ENCODE measurements at regions not wholly inside any gene's neighbourhood (a gene's known extent, or its start where the extent isn't known, plus 50 kb on each side); places are given as distances from the start of the nearest gene placed in this dataset.

GRCh38 chr15:81532001-81532400 is 158.0 kb upstream of the TMC3 start:
- no peak for TF ChIP-seq EZH2 (IDR thresholded peaks at IDR 0.05)
- TF ChIP-seq FOXP2 (optimal IDR thresholded peaks at IDR 0.05; ENCODE audit: control extremely low read depth, extremely low read length, insufficient read depth), result no peak
- no peak for TF ChIP-seq POLR2AphosphoS5 (IDR thresholded peaks at IDR 0.05; ENCODE audit: borderline replicate concordance, low read depth, low read length)
- no peak overlapping the region for H3K4me3 ChIP-seq
- no peak overlapping the region for H3K9ac ChIP-seq (ENCODE audit: insufficient read length)
- H3K27ac ChIP-seq, result no peak overlapping the region
- no peaks in the 10 kb centered on the region for H3K9me3 ChIP-seq (ENCODE audit: low read depth, low read length)
- H3K36me3 ChIP-seq (ENCODE audit: insufficient read depth, low read length), result no peaks in the 10 kb centered on the region
- no peak for DNase-seq (ENCODE audit: low read depth, low spot score)

- TF ChIP-seq EZH2 (IDR thresholded peaks at IDR 0.05) (no peak), POLR2AphosphoS5 (IDR thresholded peaks at IDR 0.05; ENCODE audit: borderline replicate concordance, low read depth, low read length) (no peak), FOXP2 (optimal IDR thresholded peaks at IDR 0.05; ENCODE audit: control extremely low read depth, extremely low read length, insufficient read depth) (no peak)
- Histone ChIP-seq H3K9me3 (ENCODE audit: low read depth, low read length) (no peaks in the 10 kb centered on the region), H3K36me3 (ENCODE audit: insufficient read depth, low read length) (no peaks in the 10 kb centered on the region), H3K9ac (ENCODE audit: insufficient read length) (no peak overlapping the region), H3K27ac (no peak overlapping the region), H3K4me3 (no peak overlapping the region)
- no peak for DNase-seq (ENCODE audit: low read depth, low spot score)
Observed at GRCh38 chr15:81531109-81531592, 157.1 kb upstream of the TMC3 start.

GRCh38 chr15:81530271-81530691 is 156.3 kb upstream of the TMC3 start:
- no peak for DNase-seq (ENCODE audit: low read depth, low spot score)

GRCh38 chr15:81529481-81529880 is 155.5 kb upstream of the TMC3 start:
- no peak overlapping the region for H3K4me3 ChIP-seq
- H3K9me3 ChIP-seq (ENCODE audit: low read depth, low read length), result no peaks in the 10 kb centered on the region
- no peak overlapping the region for H3K27ac ChIP-seq
- no peak for TF ChIP-seq FOXP2 (optimal IDR thresholded peaks at IDR 0.05; ENCODE audit: control extremely low read depth, extremely low read length, insufficient read depth)
- no peak for TF ChIP-seq EZH2 (IDR thresholded peaks at IDR 0.05)
- no peak for TF ChIP-seq POLR2AphosphoS5 (IDR thresholded peaks at IDR 0.05; ENCODE audit: borderline replicate concordance, low read depth, low read length)
- no peaks in the 10 kb centered on the region for H3K36me3 ChIP-seq (ENCODE audit: insufficient read depth, low read length)
- no peak for DNase-seq (ENCODE audit: low read depth, low spot score)
- H3K9ac ChIP-seq (ENCODE audit: insufficient read length), result no peak overlapping the region

More at GRCh38 chr15:81530271-81530691, 156.3 kb upstream of the TMC3 start:
- Histone ChIP-seq H3K9me3 (ENCODE audit: low read depth, low read length) (no peaks in the 10 kb centered on the region), H3K9ac (ENCODE audit: insufficient read length) (no peak overlapping the region), H3K4me3 (no peak overlapping the region), H3K27ac (no peak overlapping the region), H3K36me3 (ENCODE audit: insufficient read depth, low read length) (no peaks in the 10 kb centered on the region)
- TF ChIP-seq EZH2 (IDR thresholded peaks at IDR 0.05) (no peak), FOXP2 (optimal IDR thresholded peaks at IDR 0.05; ENCODE audit: control extremely low read depth, extremely low read length, insufficient read depth) (no peak), POLR2AphosphoS5 (IDR thresholded peaks at IDR 0.05; ENCODE audit: borderline replicate concordance, low read depth, low read length) (no peak)

- no peak for TF ChIP-seq FOXP2 (optimal IDR thresholded peaks at IDR 0.05; ENCODE audit: control extremely low read depth, extremely low read length, insufficient read depth)
- TF ChIP-seq POLR2AphosphoS5 (IDR thresholded peaks at IDR 0.05; ENCODE audit: borderline replicate concordance, low read depth, low read length), result no peak
- TF ChIP-seq EZH2 (IDR thresholded peaks at IDR 0.05), result no peak
- Histone ChIP-seq H3K9ac (ENCODE audit: insufficient read length) (no peak overlapping the region), H3K9me3 (ENCODE audit: low read depth, low read length) (no peaks in the 10 kb centered on the region), H3K27ac (no peak overlapping the region), H3K4me3 (no peak overlapping the region), H3K36me3 (ENCODE audit: insufficient read depth, low read length) (no peaks in the 10 kb centered on the region)
- no peak for DNase-seq (ENCODE audit: low read depth, low spot score)
Observed at GRCh38 chr15:81526029-81526428, 152.0 kb upstream of the TMC3 start.

- no peak for TF ChIP-seq EZH2 (IDR thresholded peaks at IDR 0.05)
- TF ChIP-seq POLR2AphosphoS5 (IDR thresholded peaks at IDR 0.05; ENCODE audit: borderline replicate concordance, low read depth, low read length), result no peak
- TF ChIP-seq FOXP2 (optimal IDR thresholded peaks at IDR 0.05; ENCODE audit: control extremely low read depth, extremely low read length, insufficient read depth), result no peak
- no peak overlapping the region for H3K27ac ChIP-seq
- no peak overlapping the region for H3K9ac ChIP-seq (ENCODE audit: insufficient read length)
- H3K4me3 ChIP-seq, result no peak overlapping the region
- no peaks in the 10 kb centered on the region for H3K9me3 ChIP-seq (ENCODE audit: low read depth, low read length)
- no peaks in the 10 kb centered on the region for H3K36me3 ChIP-seq (ENCODE audit: insufficient read depth, low read length)
- no peak for DNase-seq (ENCODE audit: low read depth, low spot score)
Observed at GRCh38 chr15:81524496-81524895, 150.5 kb upstream of the TMC3 start.

- Histone ChIP-seq H3K4me3 (no peak overlapping the region), H3K36me3 (ENCODE audit: insufficient read depth, low read length) (no peaks in the 10 kb centered on the region), H3K27ac (no peak overlapping the region), H3K9me3 (ENCODE audit: low read depth, low read length) (no peaks in the 10 kb centered on the region), H3K9ac (ENCODE audit: insufficient read length) (no peak overlapping the region)
- TF ChIP-seq FOXP2 (optimal IDR thresholded peaks at IDR 0.05; ENCODE audit: control extremely low read depth, extremely low read length, insufficient read depth), result no peak
- TF ChIP-seq EZH2 (IDR thresholded peaks at IDR 0.05), result no peak
- TF ChIP-seq POLR2AphosphoS5 (IDR thresholded peaks at IDR 0.05; ENCODE audit: borderline replicate concordance, low read depth, low read length), result no peak
- no peak for DNase-seq (ENCODE audit: low read depth, low spot score)
Observed at GRCh38 chr15:81523867-81524266, 149.9 kb upstream of the TMC3 start.

- H3K9ac ChIP-seq (ENCODE audit: insufficient read length), result no peak overlapping the region
- TF ChIP-seq EZH2 (IDR thresholded peaks at IDR 0.05) (no peak), FOXP2 (optimal IDR thresholded peaks at IDR 0.05; ENCODE audit: control extremely low read depth, extremely low read length, insufficient read depth) (no peak), POLR2AphosphoS5 (IDR thresholded peaks at IDR 0.05; ENCODE audit: borderline replicate concordance, low read depth, low read length) (no peak)
- no peaks in the 10 kb centered on the region for H3K36me3 ChIP-seq (ENCODE audit: insufficient read depth, low read length)
- DNase-seq (ENCODE audit: low read depth, low spot score), result no peak
- H3K4me3 ChIP-seq, result no peak overlapping the region
- no peaks in the 10 kb centered on the region for H3K9me3 ChIP-seq (ENCODE audit: low read depth, low read length)
- H3K27ac ChIP-seq, result no peak overlapping the region
Observed at GRCh38 chr15:81520480-81520879, 146.5 kb upstream of the TMC3 start.

- TF ChIP-seq FOXP2 (optimal IDR thresholded peaks at IDR 0.05; ENCODE audit: control extremely low read depth, extremely low read length, insufficient read depth) (no peak), EZH2 (IDR thresholded peaks at IDR 0.05) (no peak), POLR2AphosphoS5 (IDR thresholded peaks at IDR 0.05; ENCODE audit: borderline replicate concordance, low read depth, low read length) (no peak)
- Histone ChIP-seq H3K27ac (no peak overlapping the region), H3K4me3 (no peak overlapping the region), H3K36me3 (ENCODE audit: insufficient read depth, low read length) (no peaks in the 10 kb centered on the region), H3K9ac (ENCODE audit: insufficient read length) (no peak overlapping the region), H3K9me3 (ENCODE audit: low read depth, low read length) (no peaks in the 10 kb centered on the region)
- DNase-seq (ENCODE audit: low read depth, low spot score), result no peak
Observed at GRCh38 chr15:81516461-81516860, 142.4 kb upstream of the TMC3 start.

Data from SK-N-MC (cell line).